Subcutaneous abdominal adipose tissue (tissue), 5 donors: ENCODE measurements at regions not wholly inside any gene's neighbourhood (a gene's known extent, or its start where the extent isn't known, plus 50 kb on each side); places are given as distances from the start of the nearest gene placed in this dataset.
"Not testable (repeated sequence)": the region's sequence is repeated elsewhere in the genome, so short reads cannot be mapped to it uniquely, and the experiment has no call there.

Experiments used
- H3K27ac ChIP-seq: one replicate; pipeline ENCODE4 v1.7.0; 2013; ENCODE audit warnings: low read depth, mild to moderate bottlenecking, inconsistent platforms, low read length, moderate library complexity
- H3K27me3 ChIP-seq, 5 donors: one replicate each; pipeline ENCODE4 v1.7.0; 2013; ENCODE audit warnings: low read length in 5 of 5, inconsistent platforms in 1 of 5; ENCODE audit not compliant: control insufficient read depth in 5 of 5, insufficient read depth in 4 of 5
- H3K36me3 ChIP-seq, 5 donors: one replicate each; pipeline ENCODE4 v1.7.0; 2013; ENCODE audit warnings: low read length in 5 of 5; ENCODE audit not compliant: control insufficient read depth in 5 of 5, insufficient read depth in 5 of 5
- H3K4me1 ChIP-seq, 5 donors: one replicate each; pipeline ENCODE4 v1.7.0; 2013; ENCODE audit warnings: low read length in 5 of 5, mild to moderate bottlenecking in 3 of 5, moderate library complexity in 1 of 5; ENCODE audit not compliant: control insufficient read depth in 5 of 5, insufficient read depth in 5 of 5
- H3K4me3 ChIP-seq, 5 donors: one replicate each; pipeline ENCODE4 v1.7.0; 2013; ENCODE audit warnings: low read length in 5 of 5, low read depth in 1 of 5
- H3K9ac ChIP-seq, 5 donors: one replicate each; pipeline ENCODE4 v1.7.0; 2013; ENCODE audit warnings: low read length in 5 of 5, mild to moderate bottlenecking in 4 of 5, moderate library complexity in 3 of 5
- H3K9me3 ChIP-seq, 5 donors: one replicate each; pipeline ENCODE4 v1.7.0; 2013; ENCODE audit warnings: low read length in 5 of 5; ENCODE audit not compliant: control insufficient read depth in 5 of 5
- donor health status: healthy.
- donor health status: healthy.
- donor health status: healthy.
- donor health status: healthy.
- donor health status: healthy.

- H3K36me3 ChIP-seq, result no peaks in the 10 kb centered on the region
- H3K27me3 ChIP-seq, result no peaks in the 10 kb centered on the region
- H3K4me1 ChIP-seq, result no peaks in the 10 kb centered on the region
- H3K4me3 ChIP-seq, result no peak overlapping the region
- H3K9me3 ChIP-seq, result no peaks in the 10 kb centered on the region
- H3K27ac ChIP-seq, result no peak overlapping the region
- H3K9ac ChIP-seq, result no peak overlapping the region
These were observed 669.6 kb upstream of the DPPA4 start for GRCh38 chr3:110006913-110007312.

- Histone ChIP-seq H3K27me3 (no peaks in the 10 kb centered on the region), H3K36me3 (no peaks in the 10 kb centered on the region), H3K9ac (no peak overlapping the region), H3K9me3 (peaks cover 0 to 3% (median 0%) of the 10 kb centered on the region in 5 donors), H3K27ac (no peak overlapping the region), H3K4me3 (no peak overlapping the region), H3K4me1 (no peaks in the 10 kb centered on the region)
These were observed 678.1 kb upstream of the DPPA4 start for GRCh38 chr3:110015231-110015963.

GRCh38 chr3:110016235-110016815 is 679.0 kb upstream of the DPPA4 start:
- Histone ChIP-seq H3K27me3 (no peaks in the 10 kb centered on the region), H3K4me3 (no peak overlapping the region), H3K36me3 (no peaks in the 10 kb centered on the region), H3K4me1 (no peaks in the 10 kb centered on the region), H3K9ac (no peak overlapping the region), H3K9me3 (peaks cover 0 to 3% (median 0%) of the 10 kb centered on the region in 5 donors), H3K27ac (no peak overlapping the region)

GRCh38 chr3:110017304-110017703 is 680.0 kb upstream of the DPPA4 start:
- H3K4me1 ChIP-seq, result no peaks in the 10 kb centered on the region

GRCh38 chr3:110021659-110022058 is 684.3 kb upstream of the DPPA4 start:
- no peaks in the 10 kb centered on the region for H3K9me3 ChIP-seq
- H3K4me3 ChIP-seq, result no peak overlapping the region
- no peak overlapping the region for H3K9ac ChIP-seq
- no peaks in the 10 kb centered on the region for H3K27me3 ChIP-seq
- H3K27ac ChIP-seq, result no peak overlapping the region
- H3K36me3 ChIP-seq, result no peaks in the 10 kb centered on the region
- no peaks in the 10 kb centered on the region for H3K4me1 ChIP-seq

More at GRCh38 chr3:110017304-110017703, 680.0 kb upstream of the DPPA4 start:
- no peak overlapping the region for H3K4me3 ChIP-seq
- H3K36me3 ChIP-seq, result no peaks in the 10 kb centered on the region
- H3K27ac ChIP-seq, result no peak overlapping the region
- peaks cover 0 to 3% (median 0%) of the 10 kb centered on the region in 5 donors for H3K9me3 ChIP-seq
- H3K9ac ChIP-seq, result no peak overlapping the region
- H3K27me3 ChIP-seq, result no peaks in the 10 kb centered on the region

- H3K9me3 ChIP-seq, result not testable (repeated sequence)
These were observed 685.7 kb upstream of the DPPA4 start for GRCh38 chr3:110023022-110023421.

GRCh38 chr3:110026421-110026820 is 689.1 kb upstream of the DPPA4 start:
- no peaks in the 10 kb centered on the region for H3K4me1 ChIP-seq
- H3K4me3 ChIP-seq, result no peak overlapping the region
- H3K27ac ChIP-seq, result no peak overlapping the region
- no peaks in the 10 kb centered on the region for H3K9me3 ChIP-seq
- H3K9ac ChIP-seq, result no peak overlapping the region
- H3K36me3 ChIP-seq, result no peaks in the 10 kb centered on the region
- no peaks in the 10 kb centered on the region for H3K27me3 ChIP-seq

More at GRCh38 chr3:110023022-110023421, 685.7 kb upstream of the DPPA4 start:
- not testable (repeated sequence) for H3K36me3 ChIP-seq, H3K4me3 ChIP-seq, H3K27me3 ChIP-seq, H3K9ac ChIP-seq, H3K4me1 ChIP-seq, H3K27ac ChIP-seq

- Histone ChIP-seq H3K9ac (no peak overlapping the region), H3K27me3 (no peaks in the 10 kb centered on the region), H3K4me1 (no peaks in the 10 kb centered on the region), H3K27ac (no peak overlapping the region), H3K9me3 (no peaks in the 10 kb centered on the region), H3K36me3 (no peaks in the 10 kb centered on the region), H3K4me3 (no peak overlapping the region)
These were observed 690.2 kb upstream of the DPPA4 start for GRCh38 chr3:110027446-110028080.

GRCh38 chr3:110031975-110032374 is 694.6 kb upstream of the DPPA4 start:
- Histone ChIP-seq H3K9me3 (no peaks in the 10 kb centered on the region), H3K4me1 (no peaks in the 10 kb centered on the region), H3K27ac (no peak overlapping the region), H3K36me3 (no peaks in the 10 kb centered on the region), H3K4me3 (no peak overlapping the region), H3K9ac (no peak overlapping the region), H3K27me3 (no peaks in the 10 kb centered on the region)

GRCh38 chr3:110059431-110059830 is 722.1 kb upstream of the DPPA4 start:
- no peak overlapping the region for H3K9ac ChIP-seq
- H3K27me3 ChIP-seq, result no peaks in the 10 kb centered on the region
- H3K9me3 ChIP-seq, result no peaks in the 10 kb centered on the region
- H3K4me3 ChIP-seq, result no peak overlapping the region
- H3K4me1 ChIP-seq, result no peaks in the 10 kb centered on the region
- H3K27ac ChIP-seq, result no peak overlapping the region
- H3K36me3 ChIP-seq, result no peaks in the 10 kb centered on the region
